WTC11 (cell line): ENCODE measurements at regions not wholly inside any gene's neighbourhood (a gene's known extent, or its start where the extent isn't known, plus 50 kb on each side); places are given as distances from the start of the nearest gene placed in this dataset.

Experiments used
- CBFB ChIP-seq: sonication (generic); formaldehyde crosslinking; IDR thresholded peaks from 2 replicates; pipeline ENCODE4 v1.8.1; 2022; ENCODE audit warnings: mild to moderate bottlenecking, low read depth, missing genetic modification reagents
- CREB1 ChIP-seq: sonication (generic); formaldehyde crosslinking; IDR thresholded peaks from 2 replicates; pipeline ENCODE4 v1.8.0; 2023; ENCODE audit warnings: mild to moderate bottlenecking, missing genetic modification reagents
- CTCF ChIP-seq: fragments of 200-600 bp; IDR thresholded peaks from 2 replicates; pipeline ENCODE4 v1.8.0; 2022; ENCODE audit warnings: antibody characterized with exemption
- E2F1 ChIP-seq: sonication (generic); formaldehyde crosslinking; IDR thresholded peaks from 2 replicates; pipeline ENCODE4 v1.8.0; 2022; ENCODE audit warnings: mild to moderate bottlenecking, missing genetic modification reagents
- FOXP1 ChIP-seq: sonication (generic); formaldehyde crosslinking; IDR thresholded peaks from 2 replicates; pipeline ENCODE4 v1.8.0; 2022; ENCODE audit warnings: missing genetic modification reagents, mild to moderate bottlenecking, moderate library complexity, borderline replicate concordance
- MXD4 ChIP-seq: fragments of 250-450 bp; sonication (Bioruptor Pico); IDR thresholded peaks from 2 replicates; pipeline ENCODE4 v1.8.0; 2021; ENCODE audit warnings: mild to moderate bottlenecking, moderate library complexity, borderline replicate concordance
- PREB ChIP-seq: sonication (generic); formaldehyde crosslinking; IDR thresholded peaks from 2 replicates; pipeline ENCODE4 v1.8.1; 2022; ENCODE audit warnings: mild to moderate bottlenecking, missing genetic modification reagents, moderate library complexity, borderline replicate concordance
- SP1 ChIP-seq: sonication (generic); formaldehyde crosslinking; conservative IDR thresholded peaks from 2 replicates; pipeline ENCODE4 v1.8.1; 2022; ENCODE audit warnings: missing genetic modification reagents
- ZNF138 ChIP-seq: sonication (generic); formaldehyde crosslinking; conservative IDR thresholded peaks from 2 replicates; pipeline ENCODE4 v1.8.1; 2022; ENCODE audit warnings: mild to moderate bottlenecking, moderate library complexity, missing genetic modification reagents
- ZNF232 ChIP-seq: sonication (generic); formaldehyde crosslinking; IDR thresholded peaks from 2 replicates; pipeline ENCODE4 v1.8.0; 2022; ENCODE audit warnings: mild to moderate bottlenecking, missing genetic modification reagents

GRCh38 chr15:91471468-91471867, 371.4 kb downstream of the SV2B start:
- TF ChIP-seq CBFB (CRISPR knock-in tag) (no peak), ZNF232 (CRISPR knock-in tag) (no peak), ZNF138 (CRISPR knock-in tag) (no peak), CTCF (no peak), CREB1 (CRISPR knock-in tag) (no peak), MXD4 (no peak), FOXP1 (no peak), PREB (CRISPR knock-in tag) (no peak), E2F1 (CRISPR knock-in tag) (no peak), SP1 (no peak)
